DMS 273 treated with DMSO at 0.1 percent for 48 hours (cell line): ENCODE measurements at regions not wholly inside any gene's neighbourhood (a gene's known extent, or its start where the extent isn't known, plus 50 kb on each side); places are given as distances from the start of the nearest gene placed in this dataset.
"Not testable (repeated sequence)": the region's sequence is repeated elsewhere in the genome, so short reads cannot be mapped to it uniquely, and the experiment has no call there.

Source experiments
- DNase-seq: peaks from one replicate; lab custom pipeline; 2025; lab: John Stamatoyannopoulos, UW

- no peak for DNase-seq
These were observed 161.5 kb upstream of the CDKN2B start for GRCh38 chr9:22170556-22170955.

- no peak for DNase-seq
These were observed 162.0 kb upstream of the CDKN2B start for GRCh38 chr9:22170990-22171670.

- no peak for DNase-seq
These were observed 162.6 kb upstream of the CDKN2B start for GRCh38 chr9:22171691-22172090.

- no peak for DNase-seq
These were observed 164.8 kb upstream of the CDKN2B start for GRCh38 chr9:22173908-22174307.

- no peak for DNase-seq
These were observed 167.0 kb upstream of the CDKN2B start for GRCh38 chr9:22175972-22176545.

GRCh38 chr9:22181021-22181420 lies 171.9 kb upstream of the CDKN2B start:
- DNase-seq: not testable (repeated sequence)

GRCh38 chr9:22189471-22189870 lies 180.4 kb upstream of the CDKN2B start:
- DNase-seq: no peak

GRCh38 chr9:22197000-22197399 lies 187.9 kb upstream of the CDKN2B start:
- DNase-seq: not testable (repeated sequence)

- DNase-seq: no peak
These were observed 189.6 kb upstream of the CDKN2B start for GRCh38 chr9:22198681-22199080.

- no peak for DNase-seq
These were observed 192.2 kb upstream of the CDKN2B start for GRCh38 chr9:22201256-22201655.

- no peak for DNase-seq
These were observed 194.4 kb upstream of the CDKN2B start for GRCh38 chr9:22203371-22204138.

- no peak for DNase-seq
These were observed 195.1 kb upstream of the CDKN2B start for GRCh38 chr9:22204240-22204639.

- no peak for DNase-seq
These were observed 197.7 kb upstream of the CDKN2B start for GRCh38 chr9:22206833-22207232.

- no peak for DNase-seq
These were observed 199.9 kb upstream of the CDKN2B start for GRCh38 chr9:22208846-22209585.

GRCh38 chr9:22210262-22210661 lies 201.2 kb upstream of the CDKN2B start:
- DNase-seq: no peak

- DNase-seq: no peak
These were observed 201.8 kb upstream of the CDKN2B start for GRCh38 chr9:22210936-22211335.

- DNase-seq: no peak
These were observed 202.7 kb upstream of the CDKN2B start for GRCh38 chr9:22211588-22212360.

- no peak for DNase-seq
These were observed 204.9 kb upstream of the CDKN2B start for GRCh38 chr9:22214021-22214420.

- no peak for DNase-seq
These were observed 205.5 kb upstream of the CDKN2B start for GRCh38 chr9:22214497-22215031.

GRCh38 chr9:22215521-22215920 lies 206.4 kb upstream of the CDKN2B start:
- DNase-seq: no peak

GRCh38 chr9:22216730-22217172 lies 207.6 kb upstream of the CDKN2B start:
- DNase-seq: no peak
